GM12875 (cell line): ENCODE measurements at regions not wholly inside any gene's neighbourhood (a gene's known extent, or its start where the extent isn't known, plus 50 kb on each side); places are given as distances from the start of the nearest gene placed in this dataset.

Experiments used
- H3K4me3 ChIP-seq: one replicate; pipeline ENCODE4 v1.5.1; 2011; ENCODE audit warnings: low read depth, low read length, control low read depth
- TF ChIP-seq, protein P1 (sequence below): IDR thresholded peaks from 2 replicates; pipeline ENCODE4 v1.5.1; 2011; ENCODE audit warnings: low read depth, mild to moderate bottlenecking, control low read depth, inconsistent platforms, low read length, moderate library complexity, borderline replicate concordance; ENCODE audit not compliant: insufficient read depth

DNA sequence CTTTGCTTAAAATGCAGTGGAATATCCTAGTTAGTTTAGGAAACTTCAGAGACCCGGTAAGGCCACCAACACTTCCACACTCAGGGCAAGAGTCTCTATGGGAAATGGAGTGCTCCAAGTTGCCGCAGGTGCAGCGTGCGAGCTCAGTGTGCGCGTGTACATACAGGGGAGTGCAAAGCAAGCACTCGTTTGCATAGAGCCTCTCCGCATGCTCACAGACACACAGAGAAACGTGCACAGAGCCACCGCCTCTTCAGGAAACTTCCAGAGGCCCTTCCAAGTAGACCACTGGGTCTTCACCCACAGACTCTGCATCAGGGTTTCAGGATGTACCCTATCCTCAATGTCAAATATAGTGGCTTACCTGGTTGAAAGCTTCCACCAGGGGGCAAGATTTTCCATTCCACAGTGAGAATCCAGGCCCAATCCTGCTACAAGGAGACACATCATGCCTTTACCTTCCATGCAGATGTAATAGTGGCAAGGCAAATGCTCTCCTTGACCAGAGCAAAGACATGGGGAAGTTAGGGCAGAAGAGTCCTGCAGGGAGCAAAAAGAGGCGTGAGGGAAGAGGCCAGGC lies 513.0 kb upstream of the MYT1L start:
- TF ChIP-seq, protein P1, sequence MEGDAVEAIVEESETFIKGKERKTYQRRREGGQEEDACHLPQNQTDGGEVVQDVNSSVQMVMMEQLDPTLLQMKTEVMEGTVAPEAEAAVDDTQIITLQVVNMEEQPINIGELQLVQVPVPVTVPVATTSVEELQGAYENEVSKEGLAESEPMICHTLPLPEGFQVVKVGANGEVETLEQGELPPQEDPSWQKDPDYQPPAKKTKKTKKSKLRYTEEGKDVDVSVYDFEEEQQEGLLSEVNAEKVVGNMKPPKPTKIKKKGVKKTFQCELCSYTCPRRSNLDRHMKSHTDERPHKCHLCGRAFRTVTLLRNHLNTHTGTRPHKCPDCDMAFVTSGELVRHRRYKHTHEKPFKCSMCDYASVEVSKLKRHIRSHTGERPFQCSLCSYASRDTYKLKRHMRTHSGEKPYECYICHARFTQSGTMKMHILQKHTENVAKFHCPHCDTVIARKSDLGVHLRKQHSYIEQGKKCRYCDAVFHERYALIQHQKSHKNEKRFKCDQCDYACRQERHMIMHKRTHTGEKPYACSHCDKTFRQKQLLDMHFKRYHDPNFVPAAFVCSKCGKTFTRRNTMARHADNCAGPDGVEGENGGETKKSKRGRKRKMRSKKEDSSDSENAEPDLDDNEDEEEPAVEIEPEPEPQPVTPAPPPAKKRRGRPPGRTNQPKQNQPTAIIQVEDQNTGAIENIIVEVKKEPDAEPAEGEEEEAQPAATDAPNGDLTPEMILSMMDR, result peak; percentile 35; the same call in 1 of the 2 replicates
- H3K4me3 ChIP-seq, result no peak overlapping the region

DNA sequence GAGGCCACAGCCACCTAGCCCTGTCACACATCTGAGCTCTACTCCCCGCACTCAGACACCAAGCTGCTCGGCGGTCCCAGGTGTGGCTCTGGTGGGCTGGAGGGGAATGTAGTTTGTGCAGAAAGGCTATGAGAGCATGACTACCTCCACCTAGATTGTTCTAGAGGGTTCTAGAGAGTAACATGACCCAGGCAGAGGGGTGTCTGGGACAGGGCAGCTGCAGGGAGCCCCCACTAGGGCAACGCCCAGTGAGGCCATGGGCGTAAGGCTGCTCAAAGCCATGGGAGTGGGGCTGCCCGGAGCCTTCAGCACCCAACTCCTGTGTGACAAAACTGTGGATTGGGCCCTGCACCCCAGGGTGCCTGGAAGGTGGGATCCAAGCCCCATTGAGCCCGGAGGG lies 511.4 kb upstream of the MYT1L start:
- TF ChIP-seq, protein P1, result no peak

DNA sequence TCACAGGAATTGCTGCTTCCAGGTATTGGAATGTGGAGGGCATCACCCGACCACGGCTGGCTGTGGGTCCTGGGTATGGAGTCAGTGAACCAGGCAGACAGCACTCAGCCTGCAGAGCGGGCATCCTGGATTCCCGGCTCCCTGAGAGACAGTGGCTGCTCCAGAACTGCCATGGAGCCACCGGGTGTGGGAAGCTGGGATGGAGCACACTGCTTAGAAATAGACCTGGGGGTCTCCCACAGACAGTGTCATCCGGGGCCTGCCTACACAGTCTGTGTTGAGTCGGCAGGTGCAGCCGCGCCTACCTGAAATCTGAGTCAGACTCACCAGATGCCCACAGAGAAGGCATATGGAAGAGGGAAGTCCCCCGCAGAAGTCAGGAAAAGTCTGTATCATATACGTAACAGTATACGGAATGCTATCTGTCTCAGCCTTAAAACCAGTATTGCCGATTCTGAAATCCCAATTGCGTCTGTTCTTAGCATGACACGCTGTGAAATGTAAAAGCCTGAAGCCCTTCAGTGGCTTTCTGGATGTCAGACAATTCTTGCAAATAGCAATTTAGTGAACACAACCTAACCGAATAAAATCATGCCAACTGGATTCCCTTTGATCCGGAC lies 509.7 kb upstream of the MYT1L start:
- TF ChIP-seq, protein P1, result no peak
- no peak overlapping the region for H3K4me3 ChIP-seq

More for the DNA sequence above, 511.4 kb upstream of the MYT1L start:
- no peak overlapping the region for H3K4me3 ChIP-seq

DNA sequence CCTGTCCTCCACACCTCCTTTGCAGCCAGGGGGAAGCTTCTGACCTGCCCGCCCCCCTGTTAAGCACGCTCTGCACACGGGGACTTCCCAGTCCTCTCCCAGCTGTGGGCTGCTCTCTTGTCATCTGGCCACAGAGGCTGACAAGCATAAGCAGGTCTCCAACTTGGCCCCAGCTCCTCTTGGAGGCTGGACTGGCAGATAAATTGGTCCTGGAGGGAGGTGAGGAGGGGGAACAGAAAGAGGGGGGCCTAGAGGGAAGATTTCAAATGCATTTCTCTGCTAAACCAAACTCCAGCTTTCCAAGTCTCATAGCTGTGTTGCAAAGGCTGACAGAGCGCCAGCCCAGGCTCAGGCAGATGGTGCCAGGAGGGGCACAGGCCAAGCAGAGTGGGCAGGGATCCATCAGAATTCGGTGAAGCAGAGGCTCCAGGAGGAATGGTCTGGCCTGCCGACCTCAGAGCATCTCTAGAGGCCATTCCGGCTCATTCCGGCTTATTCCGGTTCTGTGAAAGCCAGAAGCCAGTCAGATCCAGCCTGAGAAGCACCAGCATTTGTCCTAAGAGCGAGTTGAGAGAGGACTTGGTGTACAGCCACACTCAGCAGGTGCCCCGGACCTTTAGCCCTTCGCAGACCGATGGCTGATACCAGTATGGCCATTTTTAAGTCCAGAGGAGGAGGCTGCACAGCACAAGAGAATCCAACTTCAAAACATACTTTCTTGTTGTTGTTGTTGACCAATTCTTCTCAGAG lies 508.9 kb upstream of the MYT1L start:
- TF ChIP-seq, protein P1, result no peak
- H3K4me3 ChIP-seq, result no peak overlapping the region

DNA sequence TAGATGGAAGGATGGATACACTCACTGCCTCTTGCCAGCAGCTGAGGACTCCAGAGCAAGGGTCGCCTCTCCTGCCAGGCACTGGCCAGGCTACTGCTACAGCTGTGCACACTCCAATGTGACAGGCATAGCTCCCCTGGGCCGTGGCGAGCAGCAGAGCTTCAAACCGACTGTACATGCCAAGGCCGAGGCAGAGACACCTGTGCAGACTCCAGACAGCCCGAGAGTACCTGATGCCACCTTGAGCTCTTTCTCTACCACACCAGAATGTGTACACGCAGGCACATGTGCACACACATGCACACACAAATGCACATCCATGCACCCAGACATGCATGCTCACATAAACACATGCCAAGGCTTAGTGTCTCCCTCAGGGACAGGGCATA lies 508.3 kb upstream of the MYT1L start:
- no peak overlapping the region for H3K4me3 ChIP-seq
- TF ChIP-seq, protein P1, result no peak

DNA sequence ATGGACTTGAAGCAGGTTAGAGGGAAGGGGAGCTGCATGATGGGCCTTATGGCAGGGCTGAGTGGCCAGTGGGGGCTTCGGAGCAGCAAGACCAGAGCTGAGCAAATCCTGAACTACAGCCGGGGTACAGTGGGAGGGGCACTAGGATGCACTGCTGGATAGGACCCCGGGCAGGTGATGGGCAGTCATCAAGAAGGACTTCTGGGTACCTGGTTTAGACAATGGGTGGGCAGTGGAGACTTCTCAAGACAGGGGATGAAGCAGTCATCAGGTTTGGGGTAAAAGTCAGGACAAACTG lies 507.4 kb upstream of the MYT1L start:
- H3K4me3 ChIP-seq, result no peak overlapping the region
- TF ChIP-seq, protein P1, result no peak

DNA sequence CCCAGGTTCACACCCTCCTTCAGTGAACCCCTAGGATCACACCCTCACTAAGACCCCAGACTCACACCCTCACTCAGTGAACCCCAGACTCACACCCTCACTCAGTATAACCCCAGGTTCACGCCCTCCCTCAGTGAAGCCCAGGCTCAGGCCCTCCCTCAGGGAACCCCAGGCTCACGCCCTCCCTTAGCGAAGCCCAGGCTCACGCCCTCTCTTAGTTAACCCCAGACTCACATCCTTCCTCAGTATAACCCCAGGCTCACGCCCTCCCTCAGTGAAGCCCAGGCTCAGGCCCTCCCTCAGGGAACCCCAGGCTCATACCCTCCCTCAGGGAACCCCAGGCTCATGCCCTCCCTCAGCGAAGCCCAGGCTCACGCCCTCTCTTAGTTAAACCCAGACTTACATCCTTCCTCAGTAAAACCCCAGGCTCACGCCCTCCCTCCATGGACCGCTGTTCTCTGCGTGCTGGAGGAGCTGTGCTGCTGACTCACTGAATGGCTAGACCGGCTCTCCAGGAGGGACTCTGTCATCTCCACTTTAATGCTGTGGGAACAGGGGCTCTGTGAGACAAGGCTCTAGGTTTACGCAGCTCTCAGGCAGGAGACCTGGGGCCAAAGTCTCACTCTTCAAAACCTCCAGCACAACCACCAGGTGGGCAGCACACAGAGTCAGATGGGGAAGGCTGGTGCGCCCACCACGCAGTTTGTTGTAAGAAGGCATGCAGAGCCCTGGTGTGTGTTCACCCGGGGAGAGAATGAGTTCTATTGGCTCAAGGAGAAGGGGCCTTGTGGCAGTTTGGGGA lies 506.9 kb upstream of the MYT1L start:
- TF ChIP-seq, protein P1, result no peak
- H3K4me3 ChIP-seq, result no peak overlapping the region
